ENCODE measurements at regions not wholly inside any gene's neighbourhood (a gene's known extent, or its start where the extent isn't known, plus 50 kb on each side); places are given as distances from the start of the nearest gene placed in this dataset.

DNA sequence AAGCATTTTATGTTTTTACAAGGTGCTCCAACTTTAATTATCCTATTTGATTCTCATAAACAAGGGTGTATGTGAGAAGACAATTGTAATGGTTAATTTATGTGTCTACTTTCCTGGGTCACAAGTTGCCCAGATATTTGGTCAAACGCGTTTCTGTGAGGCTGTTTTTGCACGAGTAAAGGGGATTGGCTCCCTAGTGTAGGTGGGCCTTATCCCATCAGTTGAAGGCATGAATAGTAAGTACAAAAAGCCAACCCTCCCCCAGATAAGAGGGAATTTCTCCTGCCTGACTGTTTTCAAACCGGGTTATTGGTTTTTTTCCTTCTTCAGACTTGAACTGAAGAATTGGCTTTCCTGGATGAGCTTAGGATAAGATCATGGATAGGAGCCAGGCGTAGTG lies 224.0 kb upstream of the NCKAP5 start:
- no peak overlapping the region for H2AFZ ChIP-seq (ENCODE audit: insufficient read depth, low read depth, low read length, poor library complexity, severe bottlenecking)
- no peaks in the 10 kb centered on the region for H4K20me1 ChIP-seq (ENCODE audit: control insufficient read depth, insufficient read depth, low read length, poor library complexity, severe bottlenecking)
- no peak overlapping the region for H3K27ac Mint-ChIP-seq
- no peaks in the 10 kb centered on the region for H3K79me2 ChIP-seq (ENCODE audit: control insufficient read depth, insufficient read depth, low read length)
- H3K27me3 Mint-ChIP-seq = no peaks in the 10 kb centered on the region
- H3K9ac ChIP-seq (ENCODE audit: low read length) = no peak overlapping the region
- H3K27ac ChIP-seq (ENCODE audit: low read length in 2 of 2) = no peak overlapping the region
- H3K9me3 ChIP-seq (ENCODE audit: control extremely low read depth in 1 of 3, control insufficient read depth in 2 of 3, insufficient read depth in 1 of 3, low read length in 2 of 3) = peaks cover 0 to 6% (median 3%) of the 10 kb centered on the region in 3 donors
- H3K36me3 ChIP-seq (replicated peaks in 1 of 2; ENCODE audit: control extremely low read depth in 1 of 2, control insufficient read depth in 1 of 2, extremely low read depth in 1 of 2, insufficient read depth in 2 of 2, low read length in 1 of 2) = no peaks in the 10 kb centered on the region
- H3K9me3 Mint-ChIP-seq (ENCODE audit: insufficient read depth) = peaks cover 16% of the 10 kb centered on the region
- intact Hi-C loops (cut with micrococcal nuclease) = no loop called here
- no peak for DNase-seq
- no peaks in the 10 kb centered on the region for H3K4me1 ChIP-seq (ENCODE audit: control insufficient read depth in 2 of 2, insufficient read depth in 2 of 2, low read length in 2 of 2)
- CTCF ChIA-PET = no interaction called here
- H3K4me2 ChIP-seq (replicated peaks; ENCODE audit: low read depth, low read length, poor library complexity, severe bottlenecking) = no peak overlapping the region
- TF ChIP-seq, protein P1, sequence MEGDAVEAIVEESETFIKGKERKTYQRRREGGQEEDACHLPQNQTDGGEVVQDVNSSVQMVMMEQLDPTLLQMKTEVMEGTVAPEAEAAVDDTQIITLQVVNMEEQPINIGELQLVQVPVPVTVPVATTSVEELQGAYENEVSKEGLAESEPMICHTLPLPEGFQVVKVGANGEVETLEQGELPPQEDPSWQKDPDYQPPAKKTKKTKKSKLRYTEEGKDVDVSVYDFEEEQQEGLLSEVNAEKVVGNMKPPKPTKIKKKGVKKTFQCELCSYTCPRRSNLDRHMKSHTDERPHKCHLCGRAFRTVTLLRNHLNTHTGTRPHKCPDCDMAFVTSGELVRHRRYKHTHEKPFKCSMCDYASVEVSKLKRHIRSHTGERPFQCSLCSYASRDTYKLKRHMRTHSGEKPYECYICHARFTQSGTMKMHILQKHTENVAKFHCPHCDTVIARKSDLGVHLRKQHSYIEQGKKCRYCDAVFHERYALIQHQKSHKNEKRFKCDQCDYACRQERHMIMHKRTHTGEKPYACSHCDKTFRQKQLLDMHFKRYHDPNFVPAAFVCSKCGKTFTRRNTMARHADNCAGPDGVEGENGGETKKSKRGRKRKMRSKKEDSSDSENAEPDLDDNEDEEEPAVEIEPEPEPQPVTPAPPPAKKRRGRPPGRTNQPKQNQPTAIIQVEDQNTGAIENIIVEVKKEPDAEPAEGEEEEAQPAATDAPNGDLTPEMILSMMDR (IDR thresholded peaks at IDR 0.05) = no peak
- no peak for TF ChIP-seq EZH2 (IDR thresholded peaks at IDR 0.05; ENCODE audit: borderline replicate concordance, insufficient read depth, low read depth, low read length, poor library complexity, severe bottlenecking)
- no peak overlapping the region for H3K4me3 Mint-ChIP-seq
- H3K4me1 Mint-ChIP-seq = no peaks in the 10 kb centered on the region
- no peak for ATAC-seq (ENCODE audit: low read depth)
- WGBS (ENCODE audit: insufficient coverage) = no CpG with 5 or more reads among the region's 5 CpGs
- no peak overlapping the region for H3K4me3 ChIP-seq (ENCODE audit: control extremely low read depth in 1 of 5, extremely low read depth in 1 of 5, insufficient read depth in 1 of 5, low read depth in 2 of 5, low read length in 4 of 5)
- peaks cover 0 to 4% (median 2%) of the 10 kb centered on the region in 4 experiments for H3K27me3 ChIP-seq (replicated peaks in 1 of 4; ENCODE audit: control extremely low read depth in 1 of 4, control insufficient read depth in 3 of 4, insufficient read depth in 4 of 4, low read length in 3 of 4)
- POLR2A ChIA-PET = no interaction called here

DNA sequence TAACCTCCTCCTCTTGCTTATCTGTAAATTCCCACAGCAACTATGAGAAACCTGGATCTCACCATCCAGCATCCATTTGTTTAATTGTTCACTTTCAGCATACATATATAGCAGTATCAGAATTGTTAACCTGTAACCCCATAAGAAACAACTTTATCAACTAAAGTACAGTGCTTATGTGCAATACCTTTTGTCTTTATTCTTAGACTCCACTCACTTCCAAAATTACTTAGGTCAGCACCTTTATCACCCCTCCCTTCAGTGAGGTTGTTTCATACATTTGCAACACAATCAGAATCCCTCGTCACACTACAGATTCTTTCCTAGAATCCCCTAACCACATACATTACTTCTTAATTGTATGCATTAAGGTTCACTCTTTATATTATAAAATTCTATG lies 225.9 kb upstream of the NCKAP5 start:
- POLR2A ChIA-PET = no interaction called here
- Histone ChIP-seq H3K79me2 (ENCODE audit: control insufficient read depth, insufficient read depth, low read length) (no peaks in the 10 kb centered on the region), H3K4me3 (ENCODE audit: control extremely low read depth in 1 of 5, extremely low read depth in 1 of 5, insufficient read depth in 1 of 5, low read depth in 2 of 5, low read length in 4 of 5) (no peak overlapping the region), H3K9me3 (ENCODE audit: control extremely low read depth in 1 of 3, control insufficient read depth in 2 of 3, insufficient read depth in 1 of 3, low read length in 2 of 3) (peaks cover 0 to 6% (median 3%) of the 10 kb centered on the region in 3 donors), H3K36me3 (replicated peaks in 1 of 2; ENCODE audit: control extremely low read depth in 1 of 2, control insufficient read depth in 1 of 2, extremely low read depth in 1 of 2, insufficient read depth in 2 of 2, low read length in 1 of 2) (no peaks in the 10 kb centered on the region), H4K20me1 (ENCODE audit: control insufficient read depth, insufficient read depth, low read length, poor library complexity, severe bottlenecking) (no peaks in the 10 kb centered on the region), H2AFZ (ENCODE audit: insufficient read depth, low read depth, low read length, poor library complexity, severe bottlenecking) (no peak overlapping the region), H3K4me1 (ENCODE audit: control insufficient read depth in 2 of 2, insufficient read depth in 2 of 2, low read length in 2 of 2) (no peaks in the 10 kb centered on the region), H3K4me2 (replicated peaks; ENCODE audit: low read depth, low read length, poor library complexity, severe bottlenecking) (no peak overlapping the region), H3K9ac (ENCODE audit: low read length) (no peak overlapping the region), H3K27me3 (replicated peaks in 1 of 4; ENCODE audit: control extremely low read depth in 1 of 4, control insufficient read depth in 3 of 4, insufficient read depth in 4 of 4, low read length in 3 of 4) (peaks cover 0 to 4% (median 2%) of the 10 kb centered on the region in 4 experiments), H3K27ac (ENCODE audit: low read length in 2 of 2) (no peak overlapping the region)
- H3K4me1 Mint-ChIP-seq = no peaks in the 10 kb centered on the region
- H3K4me3 Mint-ChIP-seq = no peak overlapping the region
- WGBS (ENCODE audit: insufficient coverage) = no CpG with 5 or more reads among the region's 1 CpG
- H3K9me3 Mint-ChIP-seq (ENCODE audit: insufficient read depth) = peaks cover 19% of the 10 kb centered on the region
- no peak for TF ChIP-seq EZH2 (IDR thresholded peaks at IDR 0.05; ENCODE audit: borderline replicate concordance, insufficient read depth, low read depth, low read length, poor library complexity, severe bottlenecking)
- TF ChIP-seq, protein P1 (IDR thresholded peaks at IDR 0.05) = no peak
- ATAC-seq (ENCODE audit: low read depth) (no peak), DNase-seq (no peak)
- H3K27ac Mint-ChIP-seq = no peak overlapping the region
- peaks cover 8% of the 10 kb centered on the region for H3K27me3 Mint-ChIP-seq
- CTCF ChIA-PET = no interaction called here
- intact Hi-C loops (cut with micrococcal nuclease) = no loop called here
